ENCODE measurements at regions not wholly inside any gene's neighbourhood (a gene's known extent, or its start where the extent isn't known, plus 50 kb on each side); places are given as distances from the start of the nearest gene placed in this dataset.

- Mint-ChIP-seq H3K27ac (no peak overlapping the region), H3K4me3 (no peak overlapping the region), H3K4me1 (ENCODE audit: low read depth) (no peaks in the 10 kb centered on the region), H3K36me3 (ENCODE audit: low read depth) (no peaks in the 10 kb centered on the region), H3K27me3 (peaks cover 15% of the 10 kb centered on the region), H3K9me3 (no peaks in the 10 kb centered on the region)
- DNase-seq (no peak), ATAC-seq (no peak)
- intact Hi-C loops (cut with micrococcal nuclease): no loop called here
- CTCF ChIA-PET: interaction anchor here (0.6 to 0.7 kb wide), 2 partner anchors 11 to 408 kb away, joined by 3 read pairs; no protein-coding TSS in a partner anchor
- TF ChIP-seq CTCF (IDR thresholded peaks at IDR 0.05): no peak
- POLR2A ChIA-PET: no interaction called here
These were observed 104.0 kb upstream of the ZNF678 start for GRCh38 chr1:227459326-227459841.

- intact Hi-C loops (cut with micrococcal nuclease): no loop called here
- Mint-ChIP-seq H3K9me3 (no peaks in the 10 kb centered on the region), H3K36me3 (ENCODE audit: low read depth) (no peaks in the 10 kb centered on the region), H3K27me3 (peaks cover 26% of the 10 kb centered on the region), H3K4me1 (ENCODE audit: low read depth) (no peaks in the 10 kb centered on the region), H3K27ac (no peak overlapping the region), H3K4me3 (no peak overlapping the region)
- DNase-seq (no peak), ATAC-seq (no peak)
- POLR2A ChIA-PET: interaction anchor here (0.7 kb wide), 1 partner anchor 298 kb away, joined by 3 read pairs; no protein-coding TSS in a partner anchor
- TF ChIP-seq CTCF (IDR thresholded peaks at IDR 0.05): no peak
- CTCF ChIA-PET: no interaction called here
These were observed 108.7 kb upstream of the ZNF678 start for GRCh38 chr1:227454686-227455085.

GRCh38 chr1:227453631-227454355, 109.6 kb upstream of the ZNF678 start:
- DNase-seq (no peak), ATAC-seq (no peak)
- ChIA-PET CTCF (interaction anchor here (0.8 kb wide), 1 partner anchor 27 kb away, joined by 3 read pairs; no protein-coding TSS in a partner anchor), POLR2A (no interaction called here)
- intact Hi-C loops (cut with micrococcal nuclease): no loop called here
- Mint-ChIP-seq H3K36me3 (ENCODE audit: low read depth) (no peaks in the 10 kb centered on the region), H3K27ac (no peak overlapping the region), H3K4me3 (no peak overlapping the region), H3K9me3 (no peaks in the 10 kb centered on the region), H3K27me3 (peaks cover 31% of the 10 kb centered on the region), H3K4me1 (ENCODE audit: low read depth) (peaks cover 2% of the 10 kb centered on the region)
- TF ChIP-seq CTCF (IDR thresholded peaks at IDR 0.05): no peak

- Mint-ChIP-seq H3K9me3 (no peaks in the 10 kb centered on the region), H3K27ac (no peak overlapping the region), H3K36me3 (ENCODE audit: low read depth) (no peaks in the 10 kb centered on the region), H3K27me3 (peaks cover 38% of the 10 kb centered on the region), H3K4me3 (no peak overlapping the region), H3K4me1 (ENCODE audit: low read depth) (peaks cover 2% of the 10 kb centered on the region)
- ChIA-PET CTCF (no interaction called here), POLR2A (no interaction called here)
- no peak for ATAC-seq
- intact Hi-C loops (cut with micrococcal nuclease): no loop called here
- no peak for TF ChIP-seq CTCF (IDR thresholded peaks at IDR 0.05)
- DNase-seq: no peak
These were observed 111.4 kb upstream of the ZNF678 start for GRCh38 chr1:227451954-227452353.

GRCh38 chr1:227451057-227451456, 112.3 kb upstream of the ZNF678 start:
- CTCF ChIA-PET: interaction anchor here (1.3 kb wide), 1 partner anchor 30 kb away, joined by 4 read pairs; no protein-coding TSS in a partner anchor
- TF ChIP-seq CTCF (IDR thresholded peaks at IDR 0.05): no peak
- Mint-ChIP-seq H3K4me1 (ENCODE audit: low read depth) (peaks cover 2% of the 10 kb centered on the region), H3K27ac (no peak overlapping the region), H3K27me3 (peaks cover 36% of the 10 kb centered on the region), H3K9me3 (no peaks in the 10 kb centered on the region), H3K36me3 (ENCODE audit: low read depth) (no peaks in the 10 kb centered on the region), H3K4me3 (no peak overlapping the region)
- no peak for ATAC-seq
- POLR2A ChIA-PET: no interaction called here
- intact Hi-C loops (cut with micrococcal nuclease): no loop called here
- no peak for DNase-seq

Data from activated CD8-positive, alpha-beta T cell treated with anti-CD3 and anti-CD28 coated beads for 36 hours (primary cell).